NCI-H1694 (cell line): ENCODE measurements at regions not wholly inside any gene's neighbourhood (a gene's known extent, or its start where the extent isn't known, plus 50 kb on each side); places are given as distances from the start of the nearest gene placed in this dataset.

ENCODE experiments used
- DNase-seq: peaks from one replicate; lab custom pipeline; 2025; lab: John Stamatoyannopoulos, UW

GRCh38 chr2:18253686-18254197, 306.7 kb downstream of the RDH14 start:
- no peak for DNase-seq

- DNase-seq = no peak
Observed at GRCh38 chr2:18251486-18251885, 309.0 kb downstream of the RDH14 start.

- no peak for DNase-seq
Observed at GRCh38 chr2:18247282-18248110, 313.0 kb downstream of the RDH14 start.

- DNase-seq = peak; percentile 24
Observed at GRCh38 chr2:18245375-18245774, 315.1 kb downstream of the RDH14 start.

GRCh38 chr2:18244845-18245244, 315.6 kb downstream of the RDH14 start:
- DNase-seq = peak; percentile 91

- no peak for DNase-seq
Observed at GRCh38 chr2:18243816-18244215, 316.6 kb downstream of the RDH14 start.

- DNase-seq = no peak
Observed at GRCh38 chr2:18242716-18243115, 317.7 kb downstream of the RDH14 start.

- no peak for DNase-seq
Observed at GRCh38 chr2:18238209-18238608, 322.2 kb downstream of the RDH14 start.

- DNase-seq = no peak
Observed at GRCh38 chr2:18237298-18237697, 323.2 kb downstream of the RDH14 start.

GRCh38 chr2:18232731-18233438, 327.6 kb downstream of the RDH14 start:
- no peak for DNase-seq

GRCh38 chr2:18230668-18231067, 329.8 kb downstream of the RDH14 start:
- no peak for DNase-seq

- no peak for DNase-seq
Observed at GRCh38 chr2:18219676-18220075, 340.8 kb downstream of the RDH14 start.

GRCh38 chr2:18218160-18218933, 339.9 kb downstream of the KCNS3 start:
- no peak for DNase-seq

- DNase-seq = no peak
Observed at GRCh38 chr2:18214936-18215335, 336.5 kb downstream of the KCNS3 start.

GRCh38 chr2:18213986-18214385, 335.5 kb downstream of the KCNS3 start:
- DNase-seq = no peak

GRCh38 chr2:18209934-18210639, 331.6 kb downstream of the KCNS3 start:
- DNase-seq = no peak

GRCh38 chr2:18208956-18209355, 330.5 kb downstream of the KCNS3 start:
- DNase-seq = no peak

GRCh38 chr2:18200771-18201170, 322.3 kb downstream of the KCNS3 start:
- no peak for DNase-seq

GRCh38 chr2:18198677-18199076, 320.2 kb downstream of the KCNS3 start:
- no peak for DNase-seq

GRCh38 chr2:18194161-18194560, 315.7 kb downstream of the KCNS3 start:
- DNase-seq = no peak

- DNase-seq = no peak
Observed at GRCh38 chr2:18186816-18187613, 308.5 kb downstream of the KCNS3 start.
